ENCODE measurements at regions not wholly inside any gene's neighbourhood (a gene's known extent, or its start where the extent isn't known, plus 50 kb on each side); places are given as distances from the start of the nearest gene placed in this dataset.
"Not testable (repeated sequence)": the region's sequence is repeated elsewhere in the genome, so short reads cannot be mapped to it uniquely, and the experiment has no call there.

GRCh38 chr6:28659250-28659566 is 133.5 kb downstream of the GPX5 start:
- no peak for DNase-seq

GRCh38 chr6:28661097-28661713 is 135.5 kb downstream of the GPX5 start:
- DNase-seq: no peak

- DNase-seq: no peak
Observed at GRCh38 chr6:28664870-28665396, 139.3 kb downstream of the GPX5 start.

- DNase-seq: no peak
Observed at GRCh38 chr6:28673417-28673786, 147.7 kb downstream of the GPX5 start.

- no peak for DNase-seq
Observed at GRCh38 chr6:28673787-28674671, 148.3 kb downstream of the GPX5 start.

- DNase-seq: no peak
Observed at GRCh38 chr6:28675600-28675999, 149.9 kb downstream of the GPX5 start.

- DNase-seq: no peak
Observed at GRCh38 chr6:28682542-28682941, 156.9 kb downstream of the GPX5 start.

GRCh38 chr6:28682956-28683685 is 157.4 kb downstream of the GPX5 start:
- not testable (repeated sequence) for DNase-seq

GRCh38 chr6:28683945-28684538 is 158.4 kb downstream of the GPX5 start:
- DNase-seq: peak; percentile 4

- DNase-seq: not testable (repeated sequence)
Observed at GRCh38 chr6:28685960-28686359, 160.3 kb downstream of the GPX5 start.

- DNase-seq: peak; percentile 39
Observed at GRCh38 chr6:28686446-28687027, 160.9 kb downstream of the GPX5 start.

GRCh38 chr6:28687309-28687981 is 161.8 kb downstream of the GPX5 start:
- not testable (repeated sequence) for DNase-seq

GRCh38 chr6:28691991-28692390 is 166.3 kb downstream of the GPX5 start:
- not testable (repeated sequence) for DNase-seq

- DNase-seq: no peak
Observed at GRCh38 chr6:28693033-28693750, 167.5 kb downstream of the GPX5 start.

- DNase-seq: no peak
Observed at GRCh38 chr6:28693751-28694443, 168.2 kb downstream of the GPX5 start.

GRCh38 chr6:28695715-28696114 is 170.0 kb downstream of the GPX5 start:
- no peak for DNase-seq

- no peak for DNase-seq
Observed at GRCh38 chr6:28696167-28696566, 170.5 kb downstream of the GPX5 start.

GRCh38 chr6:28696682-28697081 is 171.0 kb downstream of the GPX5 start:
- DNase-seq: no peak

GRCh38 chr6:28707387-28708282 is 182.0 kb downstream of the GPX5 start:
- DNase-seq: no peak
